ENCODE measurements at regions not wholly inside any gene's neighbourhood (a gene's known extent, or its start where the extent isn't known, plus 50 kb on each side); places are given as distances from the start of the nearest gene placed in this dataset.

GRCh38 chr6:5906340-5906670, 100.4 kb downstream of the NRN1 start:
- peaks cover 16% of the 10 kb centered on the region for H3K4me1 Mint-ChIP-seq (ENCODE audit: insufficient read depth, unreplicated experiment)
- H3K27ac Mint-ChIP-seq (ENCODE audit: low read depth, unreplicated experiment) = peak overlapping the region; percentile 70
- no peak overlapping the region for H3K4me3 Mint-ChIP-seq (ENCODE audit: unreplicated experiment)
- CTCF ChIA-PET = no interaction called here
- POLR2A ChIA-PET = interaction anchor here (0.6 to 2.6 kb wide), 4 partner anchors 14 to 450 kb away, joined by 3 to 7 read pairs (median 3); no protein-coding TSS in a partner anchor
- no peaks in the 10 kb centered on the region for H3K36me3 Mint-ChIP-seq (ENCODE audit: insufficient read depth, unreplicated experiment)
- H3K27me3 Mint-ChIP-seq (ENCODE audit: insufficient read depth, unreplicated experiment) = no peaks in the 10 kb centered on the region
- no peak for TF ChIP-seq CTCF (IDR thresholded peaks at IDR 0.05; ENCODE audit: unreplicated experiment)
- intact Hi-C loops (cut with micrococcal nuclease) = no loop called here
- TSS peak; percentile 86 for BruUV-seq (replicated peaks)
- H3K9me3 Mint-ChIP-seq (ENCODE audit: unreplicated experiment) = no peaks in the 10 kb centered on the region
- no peak for DNase-seq (ENCODE audit: unreplicated experiment)

- CTCF ChIA-PET = interaction anchor here (0.7 kb wide), 1 partner anchor 591 kb away, joined by 5 read pairs; no protein-coding TSS in a partner anchor
- intact Hi-C loops (cut with micrococcal nuclease) = no loop called here
- peak; percentile 78 for DNase-seq (ENCODE audit: unreplicated experiment)
Observed at GRCh38 chr6:5905431-5906339, 101.0 kb downstream of the NRN1 start.

GRCh38 chr6:5904532-5904931, 102.2 kb downstream of the NRN1 start:
- ChIA-PET POLR2A (interaction anchor here (0.7 to 2.6 kb wide), 2 partner anchors 13 to 447 kb away, joined by 3 to 7 read pairs; no protein-coding TSS in a partner anchor), CTCF (no interaction called here)
- Mint-ChIP-seq H3K27me3 (ENCODE audit: insufficient read depth, unreplicated experiment) (no peaks in the 10 kb centered on the region), H3K4me1 (ENCODE audit: insufficient read depth, unreplicated experiment) (peaks cover 16% of the 10 kb centered on the region), H3K4me3 (ENCODE audit: unreplicated experiment) (no peak overlapping the region), H3K9me3 (ENCODE audit: unreplicated experiment) (no peaks in the 10 kb centered on the region), H3K36me3 (ENCODE audit: insufficient read depth, unreplicated experiment) (no peaks in the 10 kb centered on the region), H3K27ac (ENCODE audit: low read depth, unreplicated experiment) (no peak overlapping the region)
- DNase-seq (ENCODE audit: unreplicated experiment) = no peak
- TF ChIP-seq CTCF (IDR thresholded peaks at IDR 0.05; ENCODE audit: unreplicated experiment) = no peak
- no TSS peak for BruUV-seq (replicated peaks)
- intact Hi-C loops (cut with micrococcal nuclease) = no loop called here

More at GRCh38 chr6:5905431-5906339, 101.0 kb downstream of the NRN1 start:
- no peak overlapping the region for H3K4me3 Mint-ChIP-seq (ENCODE audit: unreplicated experiment)
- peaks cover 16% of the 10 kb centered on the region for H3K4me1 Mint-ChIP-seq (ENCODE audit: insufficient read depth, unreplicated experiment)
- no TSS peak for BruUV-seq (replicated peaks)
- no peaks in the 10 kb centered on the region for H3K27me3 Mint-ChIP-seq (ENCODE audit: insufficient read depth, unreplicated experiment)
- peak overlapping the region; percentile 70 for H3K27ac Mint-ChIP-seq (ENCODE audit: low read depth, unreplicated experiment)
- H3K36me3 Mint-ChIP-seq (ENCODE audit: insufficient read depth, unreplicated experiment) = no peaks in the 10 kb centered on the region
- no peak for TF ChIP-seq CTCF (IDR thresholded peaks at IDR 0.05; ENCODE audit: unreplicated experiment)
- POLR2A ChIA-PET = interaction anchor here (0.6 to 2.6 kb wide), 5 partner anchors 14 to 451 kb away, joined by 3 to 7 read pairs (median 3); no protein-coding TSS in a partner anchor
- no peaks in the 10 kb centered on the region for H3K9me3 Mint-ChIP-seq (ENCODE audit: unreplicated experiment)

GRCh38 chr6:5899216-5900045, 107.3 kb downstream of the NRN1 start:
- no peak for DNase-seq (ENCODE audit: unreplicated experiment)
- no TSS peak for BruUV-seq (replicated peaks)
- Mint-ChIP-seq H3K9me3 (ENCODE audit: unreplicated experiment) (no peaks in the 10 kb centered on the region), H3K27ac (ENCODE audit: low read depth, unreplicated experiment) (no peak overlapping the region), H3K4me3 (ENCODE audit: unreplicated experiment) (no peak overlapping the region), H3K27me3 (ENCODE audit: insufficient read depth, unreplicated experiment) (no peaks in the 10 kb centered on the region), H3K4me1 (ENCODE audit: insufficient read depth, unreplicated experiment) (no peaks in the 10 kb centered on the region), H3K36me3 (ENCODE audit: insufficient read depth, unreplicated experiment) (no peaks in the 10 kb centered on the region)
- CTCF ChIA-PET = interaction anchor here (0.8 kb wide), 1 partner anchor 34 kb away, joined by 3 read pairs; no protein-coding TSS in a partner anchor
- TF ChIP-seq CTCF (IDR thresholded peaks at IDR 0.05; ENCODE audit: unreplicated experiment) = no peak
- POLR2A ChIA-PET = no interaction called here
- intact Hi-C loops (cut with micrococcal nuclease) = no loop called here
